K562 (cell line): ENCODE measurements at regions not wholly inside any gene's neighbourhood (a gene's known extent, or its start where the extent isn't known, plus 50 kb on each side); places are given as distances from the start of the nearest gene placed in this dataset.

Source experiments
- BRD9 ChIP-seq: fragments of 450-650 bp; IDR thresholded peaks from 2 replicates; pipeline ENCODE4 v1.6.1; 2018; ENCODE audit warnings: low read depth; ENCODE audit not compliant: partially characterized antibody
- FOS ChIP-seq: IDR thresholded peaks from 3 replicates; pipeline ENCODE4 v1.6.1; 2011; ENCODE audit not compliant: insufficient read length; ENCODE audit errors: extremely low read depth
- GMEB1 ChIP-seq: fragments of 250-450 bp; sonication (Bioruptor Pico); IDR thresholded peaks from 2 replicates; pipeline ENCODE4 v1.4.0; 2020; ENCODE audit warnings: mild to moderate bottlenecking
- NCOR1 ChIP-seq: fragments of 450-650 bp; IDR thresholded peaks from 2 replicates; pipeline ENCODE4 v1.6.1; 2016; ENCODE audit warnings: mild to moderate bottlenecking, moderate library complexity
- PHB ChIP-seq: fragments of 250-450 bp; sonication (Bioruptor Pico); IDR thresholded peaks from 2 replicates; pipeline ENCODE4 v1.5.0; 2021
- RB1 ChIP-seq: fragments of 450-650 bp; IDR thresholded peaks from 2 replicates; pipeline ENCODE4 v1.6.1; 2017; ENCODE audit warnings: low read depth, mild to moderate bottlenecking
- SRSF1 ChIP-seq: fragments of 200-400 bp; formaldehyde crosslinking; IDR thresholded peaks from 2 replicates; pipeline ENCODE4 v1.6.1; 2017; ENCODE audit warnings: mild to moderate bottlenecking, low read depth, low read length, moderate library complexity
- THRA ChIP-seq: fragments of 450-650 bp; IDR thresholded peaks from 2 replicates; pipeline ENCODE4 v1.6.1; 2017; ENCODE audit warnings: mild to moderate bottlenecking, moderate library complexity
- TOE1 ChIP-seq, 2 experiments: fragments of 450-650 bp in 1 of 2; sonication (generic) in 1 of 2; formaldehyde crosslinking in 1 of 2; IDR thresholded peaks; 2 replicates each; pipeline versions ENCODE4 v1.7.1 to v1.8.0; 2016 to 2022; ENCODE audit warnings: borderline replicate concordance in 2 of 2, mild to moderate bottlenecking in 2 of 2, antibody characterized with exemption in 1 of 2, inconsistent platforms in 1 of 2, low read depth in 1 of 2, missing genetic modification reagents in 1 of 2, moderate library complexity in 1 of 2
- YBX1 ChIP-seq: fragments of 450-650 bp; IDR thresholded peaks from 2 replicates; pipeline ENCODE4 v1.7.1; 2016; ENCODE audit warnings: mild to moderate bottlenecking
- ZNF644 ChIP-seq: fragments of 200-800 bp; sonication (Bioruptor generic); IDR thresholded peaks from 2 replicates; pipeline ENCODE4 v1.6.1; 2016; ENCODE audit warnings: low read depth, missing genetic modification characterization, missing compliant biosample characterization
- TF ChIP-seq, protein P1 (sequence below): fragments of 250-450 bp; sonication (Bioruptor Pico); IDR thresholded peaks from 2 replicates; pipeline ENCODE4 v1.8.0; 2022; ENCODE audit warnings: moderate library complexity, mild to moderate bottlenecking, inconsistent platforms

- TF ChIP-seq GMEB1 (CRISPR knock-in tag) (no peak), FOS (no peak), ZNF644 (tag) (no peak), THRA (no peak), BRD9 (no peak), RB1 (no peak), SRSF1 (no peak), NCOR1 (no peak), YBX1 (no peak), PHB (CRISPR knock-in tag) (no peak), TOE1 (IDR thresholded peaks at IDR 0.05; ENCODE audit: borderline replicate concordance) (no peak), TOE1 (CRISPR knock-in tag; IDR thresholded peaks at IDR 0.05; ENCODE audit: borderline replicate concordance, low read depth) (no peak)
- TF ChIP-seq, protein P1, sequence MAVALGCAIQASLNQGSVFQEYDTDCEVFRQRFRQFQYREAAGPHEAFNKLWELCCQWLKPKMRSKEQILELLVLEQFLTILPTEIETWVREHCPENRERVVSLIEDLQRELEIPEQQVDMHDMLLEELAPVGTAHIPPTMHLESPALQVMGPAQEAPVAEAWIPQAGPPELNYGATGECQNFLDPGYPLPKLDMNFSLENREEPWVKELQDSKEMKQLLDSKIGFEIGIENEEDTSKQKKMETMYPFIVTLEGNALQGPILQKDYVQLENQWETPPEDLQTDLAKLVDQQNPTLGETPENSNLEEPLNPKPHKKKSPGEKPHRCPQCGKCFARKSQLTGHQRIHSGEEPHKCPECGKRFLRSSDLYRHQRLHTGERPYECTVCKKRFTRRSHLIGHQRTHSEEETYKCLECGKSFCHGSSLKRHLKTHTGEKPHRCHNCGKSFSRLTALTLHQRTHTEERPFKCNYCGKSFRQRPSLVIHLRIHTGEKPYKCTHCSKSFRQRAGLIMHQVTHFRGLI: no peak
These were observed 414.9 kb downstream of the PTPRU start (continued) for GRCh38 chr1:29651246-29651645.
